ENCODE measurements at regions not wholly inside any gene's neighbourhood (a gene's known extent, or its start where the extent isn't known, plus 50 kb on each side); places are given as distances from the start of the nearest gene placed in this dataset.

DNA sequence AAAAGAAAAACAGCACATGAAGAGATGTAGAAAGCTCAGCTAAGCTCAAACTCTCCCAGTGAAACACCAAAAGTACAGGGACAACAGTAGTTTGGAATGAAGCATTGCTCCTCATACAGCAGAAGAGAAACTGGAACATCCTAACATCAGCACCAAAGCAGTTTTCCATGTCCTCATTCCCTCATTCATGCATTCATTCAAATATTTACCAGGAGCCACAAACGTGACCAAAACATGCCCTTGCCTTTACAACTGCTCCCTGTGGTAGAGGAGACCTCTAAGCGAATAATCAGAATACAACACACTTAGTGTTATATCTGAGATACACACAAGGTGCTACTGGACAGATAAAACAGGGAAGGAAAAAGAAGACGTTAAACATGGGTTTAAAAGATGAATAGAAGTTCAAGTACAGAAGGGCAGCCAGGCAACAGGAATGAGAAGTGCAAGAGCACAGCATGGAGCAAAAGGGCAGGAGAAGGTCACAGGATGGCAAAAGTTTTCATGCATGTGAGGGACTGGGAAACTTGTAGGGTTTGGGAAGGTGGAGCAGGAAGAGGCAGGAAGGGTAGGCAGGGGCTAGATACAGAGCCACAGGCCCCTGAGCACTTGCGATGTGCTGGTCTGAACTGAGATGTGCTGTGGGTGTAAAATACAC lies 58.5 kb upstream of the LMCD1 start:
- Histone ChIP-seq H4K20me1 (ENCODE audit: control insufficient read depth, insufficient read depth, low read depth, low read length) (no peaks in the 10 kb centered on the region), H3K27me3 (ENCODE audit: control insufficient read depth, low read length) (no peaks in the 10 kb centered on the region), H3K9me2 (replicated peaks; ENCODE audit: control insufficient read depth, low read length) (no peaks in the 10 kb centered on the region), H3K79me2 (ENCODE audit: control insufficient read depth, low read length) (no peaks in the 10 kb centered on the region), H3K9me3 (ENCODE audit: control insufficient read depth, insufficient read depth, low read length) (no peaks in the 10 kb centered on the region), H3F3A (ENCODE audit: control insufficient read depth, insufficient read depth) (no peaks in the 10 kb centered on the region), H3K36me3 (ENCODE audit: control insufficient read depth, low read length) (no peaks in the 10 kb centered on the region), H3K27ac (ENCODE audit: low read depth, low read length) (no peak overlapping the region), H3K4me3 (ENCODE audit: low read length) (no peak overlapping the region), H3K4me2 (ENCODE audit: low read length) (no peak overlapping the region), H3K4me1 (ENCODE audit: control insufficient read depth, low read length) (no peaks in the 10 kb centered on the region)
- TF ChIP-seq, protein P1, sequence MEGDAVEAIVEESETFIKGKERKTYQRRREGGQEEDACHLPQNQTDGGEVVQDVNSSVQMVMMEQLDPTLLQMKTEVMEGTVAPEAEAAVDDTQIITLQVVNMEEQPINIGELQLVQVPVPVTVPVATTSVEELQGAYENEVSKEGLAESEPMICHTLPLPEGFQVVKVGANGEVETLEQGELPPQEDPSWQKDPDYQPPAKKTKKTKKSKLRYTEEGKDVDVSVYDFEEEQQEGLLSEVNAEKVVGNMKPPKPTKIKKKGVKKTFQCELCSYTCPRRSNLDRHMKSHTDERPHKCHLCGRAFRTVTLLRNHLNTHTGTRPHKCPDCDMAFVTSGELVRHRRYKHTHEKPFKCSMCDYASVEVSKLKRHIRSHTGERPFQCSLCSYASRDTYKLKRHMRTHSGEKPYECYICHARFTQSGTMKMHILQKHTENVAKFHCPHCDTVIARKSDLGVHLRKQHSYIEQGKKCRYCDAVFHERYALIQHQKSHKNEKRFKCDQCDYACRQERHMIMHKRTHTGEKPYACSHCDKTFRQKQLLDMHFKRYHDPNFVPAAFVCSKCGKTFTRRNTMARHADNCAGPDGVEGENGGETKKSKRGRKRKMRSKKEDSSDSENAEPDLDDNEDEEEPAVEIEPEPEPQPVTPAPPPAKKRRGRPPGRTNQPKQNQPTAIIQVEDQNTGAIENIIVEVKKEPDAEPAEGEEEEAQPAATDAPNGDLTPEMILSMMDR (IDR thresholded peaks at IDR 0.05; ENCODE audit: low read depth, low read length, poor library complexity, severe bottlenecking), result no peak
- TF ChIP-seq EZH2phosphoT487 (IDR thresholded peaks at IDR 0.05; ENCODE audit: borderline replicate concordance, low read length), result no peak

DNA sequence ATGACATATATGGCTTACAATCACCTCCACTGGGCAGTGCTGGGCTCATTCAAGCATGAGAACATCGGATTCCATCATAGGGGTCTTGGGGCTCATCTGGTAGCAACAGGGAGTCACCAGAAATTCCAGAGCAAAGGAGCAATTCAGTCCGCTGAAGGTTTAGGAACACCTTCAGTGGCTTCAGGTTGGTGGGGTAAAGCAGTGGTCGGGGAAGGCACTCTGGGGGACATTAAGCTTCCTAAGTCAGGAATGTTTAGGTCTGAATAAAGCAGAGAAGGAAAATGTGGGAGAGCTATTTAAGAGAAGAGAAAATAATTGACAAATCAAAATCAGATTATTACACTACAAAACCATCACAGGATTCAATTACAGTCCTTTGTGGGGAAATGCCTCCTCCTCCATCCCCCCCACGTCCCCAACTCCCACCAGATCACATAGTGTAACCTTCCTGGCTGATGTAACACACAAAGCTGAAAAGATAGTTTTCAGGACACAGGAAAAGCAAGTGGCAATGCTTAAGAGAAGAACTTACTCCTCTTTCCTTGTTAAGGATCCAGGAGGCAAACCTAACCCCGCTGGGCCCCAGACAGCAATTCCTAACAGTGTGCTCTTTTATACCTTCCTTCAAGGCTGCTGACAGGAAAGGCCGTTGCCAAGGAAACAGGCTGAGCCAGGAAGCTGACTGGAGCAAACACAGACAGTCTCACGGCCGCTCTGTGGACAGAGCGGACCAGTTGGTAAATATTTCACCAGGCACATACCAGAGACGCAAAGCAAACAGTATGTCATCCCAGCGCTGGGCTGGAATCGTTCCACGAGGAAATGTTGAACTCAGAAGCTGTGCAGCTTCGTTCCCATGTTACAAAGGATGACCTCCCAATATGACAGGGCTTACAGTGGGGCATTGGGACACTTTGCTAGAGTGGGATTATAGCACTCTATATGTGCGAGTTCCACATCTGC lies 57.5 kb upstream of the LMCD1 start:
- TF ChIP-seq EZH2phosphoT487 (IDR thresholded peaks at IDR 0.05; ENCODE audit: borderline replicate concordance, low read length), result no peak
- TF ChIP-seq, protein P1 (IDR thresholded peaks at IDR 0.05; ENCODE audit: low read depth, low read length, poor library complexity, severe bottlenecking), result no peak
- no peak overlapping the region for H3K4me2 ChIP-seq (ENCODE audit: low read length)

DNA sequence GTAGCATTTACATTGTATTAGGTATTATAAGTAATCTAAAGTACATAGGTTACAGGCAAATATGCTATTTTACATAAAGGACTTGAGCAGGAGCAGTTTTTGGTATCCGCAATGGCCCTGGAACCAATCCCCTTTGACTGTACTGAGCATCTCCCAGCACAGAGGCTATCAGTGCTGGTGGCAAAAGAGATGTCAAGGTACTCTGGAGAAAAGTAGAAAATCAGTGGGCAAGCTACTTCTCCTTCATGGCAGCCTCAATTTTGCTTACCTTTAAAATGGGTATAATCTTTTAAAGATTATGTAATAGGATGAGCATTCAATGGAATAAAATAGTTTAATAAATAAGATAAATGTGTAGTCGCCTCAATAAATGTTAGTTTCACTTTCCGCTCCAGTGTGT lies 56.7 kb upstream of the LMCD1 start:
- H3K27me3 ChIP-seq (ENCODE audit: control insufficient read depth, low read length), result no peaks in the 10 kb centered on the region
- TF ChIP-seq EZH2phosphoT487 (IDR thresholded peaks at IDR 0.05; ENCODE audit: borderline replicate concordance, low read length), result no peak
- TF ChIP-seq, protein P1 (IDR thresholded peaks at IDR 0.05; ENCODE audit: low read depth, low read length, poor library complexity, severe bottlenecking), result no peak
- no peak overlapping the region for H3K4me2 ChIP-seq (ENCODE audit: low read length)
- H4K20me1 ChIP-seq (ENCODE audit: control insufficient read depth, insufficient read depth, low read depth, low read length), result no peaks in the 10 kb centered on the region
- no peaks in the 10 kb centered on the region for H3K36me3 ChIP-seq (ENCODE audit: control insufficient read depth, low read length)
- no peaks in the 10 kb centered on the region for H3F3A ChIP-seq (ENCODE audit: control insufficient read depth, insufficient read depth)
- no peaks in the 10 kb centered on the region for H3K4me1 ChIP-seq (ENCODE audit: control insufficient read depth, low read length)
- H3K9me2 ChIP-seq (replicated peaks; ENCODE audit: control insufficient read depth, low read length), result no peaks in the 10 kb centered on the region
- H3K4me3 ChIP-seq (ENCODE audit: low read length), result no peak overlapping the region
- no peaks in the 10 kb centered on the region for H3K79me2 ChIP-seq (ENCODE audit: control insufficient read depth, low read length)
- H3K27ac ChIP-seq (ENCODE audit: low read depth, low read length), result no peak overlapping the region
- no peaks in the 10 kb centered on the region for H3K9me3 ChIP-seq (ENCODE audit: control insufficient read depth, insufficient read depth, low read length)

More for the DNA sequence above, 57.5 kb upstream of the LMCD1 start:
- Histone ChIP-seq H3K27me3 (ENCODE audit: control insufficient read depth, low read length) (no peaks in the 10 kb centered on the region), H3K4me1 (ENCODE audit: control insufficient read depth, low read length) (no peaks in the 10 kb centered on the region), H3F3A (ENCODE audit: control insufficient read depth, insufficient read depth) (no peaks in the 10 kb centered on the region), H4K20me1 (ENCODE audit: control insufficient read depth, insufficient read depth, low read depth, low read length) (no peaks in the 10 kb centered on the region), H3K4me3 (ENCODE audit: low read length) (no peak overlapping the region), H3K9me3 (ENCODE audit: control insufficient read depth, insufficient read depth, low read length) (no peaks in the 10 kb centered on the region), H3K36me3 (ENCODE audit: control insufficient read depth, low read length) (no peaks in the 10 kb centered on the region), H3K9me2 (replicated peaks; ENCODE audit: control insufficient read depth, low read length) (no peaks in the 10 kb centered on the region), H3K79me2 (ENCODE audit: control insufficient read depth, low read length) (no peaks in the 10 kb centered on the region), H3K27ac (ENCODE audit: low read depth, low read length) (no peak overlapping the region)

Measured in DOHH2 (cell line).